Cardiac septum (tissue), 1 donor: ENCODE measurements at regions not wholly inside any gene's neighbourhood (a gene's known extent, or its start where the extent isn't known, plus 50 kb on each side); places are given as distances from the start of the nearest gene placed in this dataset.
"Not testable (repeated sequence)": the region's sequence is repeated elsewhere in the genome, so short reads cannot be mapped to it uniquely, and the experiment has no call there.

Experiments
- DNase-seq: peaks from one replicate; pipeline ENCODE4 v3.0.0-alpha.2; 2020; ENCODE audit warnings: low spot score
- intact Hi-C: fragments of 100-400 bp; cut with DNase I; formaldehyde crosslinking; loops from one replicate; pipeline ENCODE4 v1.14.0; 2022
- donor health status: DM: no; HTN: no; CAD: no.

DNA sequence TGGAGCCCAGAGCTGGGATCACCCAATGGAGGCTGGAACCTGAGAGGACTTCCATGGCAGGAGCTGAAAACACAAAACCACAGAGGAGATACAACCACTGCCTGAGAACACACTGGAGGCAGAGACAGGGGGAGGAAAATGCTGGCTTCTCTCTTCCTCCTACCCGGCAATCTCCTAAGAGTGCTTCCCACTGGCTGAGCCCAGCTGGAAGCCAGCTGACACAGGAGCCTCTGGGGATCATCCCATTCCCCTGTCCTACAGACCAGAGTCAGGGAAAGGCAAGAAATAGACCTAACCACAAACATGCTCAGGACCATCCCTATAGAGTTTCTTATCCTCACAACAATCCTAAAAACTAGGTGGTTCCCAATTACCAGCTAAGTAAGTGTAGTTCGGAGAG, 112.4 kb upstream of the CDH5 start:
- intact Hi-C loops = no loop called here
- DNase-seq = no peak

DNA sequence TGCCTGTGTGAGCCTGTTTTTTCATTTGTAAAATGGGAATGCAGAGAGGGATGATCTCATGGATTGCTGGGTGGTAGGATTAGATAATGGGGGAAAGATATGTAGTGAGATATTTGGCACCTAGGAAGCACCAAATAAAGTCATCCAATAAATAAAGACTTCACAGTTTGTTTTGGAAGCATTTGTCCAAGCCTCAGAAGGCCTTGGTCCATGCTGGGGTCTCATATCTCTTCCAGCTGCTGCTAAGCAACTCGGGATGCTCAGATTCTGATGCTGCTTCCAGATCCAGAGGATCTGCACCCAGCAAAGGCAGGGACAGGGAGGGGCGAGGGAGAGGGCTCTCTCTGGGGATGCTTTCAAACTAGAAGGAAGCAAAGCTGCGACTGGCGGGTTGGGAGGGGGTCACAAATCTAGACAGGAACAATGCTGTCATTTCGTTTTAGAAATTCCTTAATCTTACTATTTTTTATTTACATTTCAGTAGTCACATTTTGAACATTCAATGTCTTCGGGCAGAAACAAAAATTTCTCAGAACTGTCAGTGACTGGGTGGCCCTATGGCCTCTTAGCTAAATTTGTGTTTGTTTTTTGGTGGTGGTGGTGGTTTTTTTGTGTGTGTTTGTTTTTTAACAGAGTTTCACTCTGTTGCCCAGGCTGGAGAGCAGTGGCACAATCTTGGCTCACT, 114.9 kb upstream of the CDH5 start:
- DNase-seq = no peak
- intact Hi-C loops = no loop called here

DNA sequence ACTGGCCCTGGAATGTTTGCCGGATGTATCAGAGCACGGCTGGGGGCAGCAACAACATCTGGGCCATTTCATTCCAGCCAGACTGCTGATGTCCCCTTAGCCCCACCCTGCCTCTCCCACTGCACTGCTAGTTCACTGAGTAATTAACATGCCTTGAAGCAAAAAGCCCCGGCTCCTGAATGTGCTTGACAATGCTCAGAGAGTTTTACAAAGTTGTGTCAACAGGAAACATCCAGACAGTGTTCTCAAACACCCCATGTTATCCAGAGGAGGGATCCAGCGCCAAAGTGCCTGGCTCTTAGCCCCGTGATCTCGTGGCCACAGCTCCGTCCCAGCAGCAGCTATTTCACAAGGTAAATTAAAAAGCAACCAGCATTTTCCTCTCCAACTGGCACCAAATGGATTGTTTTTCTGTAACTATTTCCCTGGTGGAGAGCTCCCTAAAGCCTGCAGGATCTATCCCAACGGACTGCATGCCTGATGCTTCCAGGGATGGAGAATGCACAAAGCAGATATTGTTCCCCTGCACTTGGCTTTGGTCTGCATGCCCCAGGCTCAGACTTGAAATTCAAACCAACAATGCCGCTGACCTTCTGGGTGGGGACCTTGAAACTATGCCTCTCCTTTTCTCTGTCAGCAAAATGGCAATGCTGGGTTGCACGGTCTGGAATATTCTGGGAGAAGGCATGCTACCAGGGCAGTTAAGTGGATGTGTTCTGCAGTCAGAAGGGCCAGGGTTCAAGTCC, 115.6 kb upstream of the CDH5 start:
- intact Hi-C loops = no loop called here
- DNase-seq = peak; percentile 78

DNA sequence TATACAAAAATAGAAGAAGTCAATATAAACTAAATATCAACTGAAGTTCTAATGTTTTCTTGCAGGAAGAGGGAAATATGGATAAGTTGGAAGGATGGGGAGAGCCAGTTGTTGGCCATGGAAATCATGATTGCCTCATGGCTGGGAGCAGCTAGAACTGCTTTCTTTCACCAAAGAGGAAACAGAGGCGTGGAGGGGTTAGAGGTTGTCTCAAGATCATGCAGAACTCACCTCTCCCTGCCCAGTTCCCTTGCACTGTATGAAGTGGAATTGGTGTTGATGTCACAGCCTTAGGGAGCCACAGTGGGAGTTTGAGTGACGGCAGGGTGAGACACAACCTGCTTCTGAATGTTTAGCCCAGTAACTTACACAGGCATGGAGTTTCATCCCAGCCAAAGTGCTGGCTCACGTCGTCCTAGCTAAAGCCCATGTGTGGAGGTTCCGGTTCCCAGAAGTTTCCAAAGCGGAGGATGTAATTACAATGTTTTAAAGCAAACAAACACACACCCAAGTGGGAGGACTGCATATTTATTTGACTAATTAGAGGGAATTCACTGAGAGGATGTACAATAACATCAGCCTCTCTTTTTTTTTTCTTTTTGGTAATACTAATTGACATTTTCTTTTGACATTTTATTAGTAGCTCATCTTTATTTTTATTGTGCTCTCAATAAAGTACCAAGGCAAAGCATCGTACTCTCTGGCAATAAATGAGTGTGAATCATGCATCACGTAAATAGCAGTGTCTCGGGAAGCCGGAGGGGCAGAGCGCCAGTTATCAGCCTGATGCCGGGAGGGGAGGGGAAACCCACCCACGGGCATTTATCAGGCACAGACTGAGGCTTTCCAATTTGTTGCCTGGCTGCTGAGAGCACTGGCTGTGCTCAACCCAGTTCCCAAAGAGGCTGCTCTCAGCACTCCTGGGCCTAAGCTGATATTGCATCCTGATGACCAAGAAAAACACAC, 118.7 kb upstream of the CDH5 start:
- intact Hi-C loops = loop anchor here (10.0 kb wide), 1 partner anchor 1123 kb away; the partner anchor contains the start of gene CDH11
- DNase-seq = peak; percentile 80

DNA sequence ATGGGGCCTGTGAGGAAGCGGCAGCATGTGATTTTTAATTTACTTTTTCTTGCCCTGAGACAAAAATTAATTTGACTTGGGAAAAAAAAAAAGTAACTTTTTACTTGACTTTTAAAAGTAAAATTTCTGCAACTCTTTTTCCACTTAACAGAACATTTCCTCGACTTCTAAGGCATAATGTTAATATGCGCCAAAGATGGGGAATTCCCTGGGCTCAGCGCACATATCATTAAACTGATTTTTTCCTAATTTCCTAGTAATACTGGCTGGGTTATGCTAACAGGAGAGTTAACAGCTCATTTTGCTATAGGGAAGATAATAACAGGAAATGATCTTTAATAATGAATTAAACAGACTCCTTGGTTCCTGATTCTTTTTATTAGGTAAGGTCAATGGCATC, 120.6 kb upstream of the CDH5 start:
- no peak for DNase-seq
- intact Hi-C loops = loop anchor here (10.0 kb wide), 1 partner anchor 1121 kb away; the partner anchor contains the start of gene CDH11

DNA sequence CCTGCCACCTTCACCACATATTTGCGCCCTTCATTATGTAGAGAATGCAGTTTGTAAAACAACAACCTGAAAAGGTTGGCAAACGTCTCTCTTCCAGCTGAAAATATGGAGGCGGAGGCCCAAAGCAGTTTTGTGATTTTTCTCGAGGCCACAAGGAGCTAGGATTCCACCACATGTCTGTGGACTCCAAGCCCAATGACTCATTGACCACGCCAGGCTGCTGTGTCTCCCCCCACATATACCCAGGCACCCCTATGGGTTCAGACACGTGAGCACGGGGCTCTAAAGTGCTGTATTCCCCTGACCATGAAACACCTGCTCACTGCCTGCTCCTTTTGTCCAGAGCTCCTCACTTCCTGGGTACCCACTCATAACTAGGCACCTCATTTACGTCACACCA, 121.4 kb upstream of the CDH5 start:
- no peak for DNase-seq
- intact Hi-C loops = loop anchor here (10.0 kb wide), 1 partner anchor 1120 kb away; the partner anchor contains the start of gene CDH11

DNA sequence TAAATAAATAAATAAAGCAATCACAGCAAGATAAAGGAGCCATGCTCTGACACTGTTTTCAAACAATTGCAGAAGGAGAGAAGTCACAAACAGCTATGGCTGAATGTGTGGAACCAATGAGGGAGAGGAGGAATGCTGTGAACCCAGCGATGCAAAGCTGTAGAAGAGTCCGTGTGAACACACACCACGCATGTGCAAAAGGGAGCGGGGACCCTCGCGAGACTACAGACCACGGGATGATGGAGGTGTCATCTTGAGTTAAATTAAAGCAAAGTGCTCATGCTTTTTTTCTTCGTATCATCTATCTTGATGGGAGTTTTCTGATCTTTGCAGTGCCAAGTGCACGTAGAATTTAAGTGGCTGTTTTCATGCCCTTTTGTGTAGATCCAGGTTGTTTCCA, 123.8 kb upstream of the CDH5 start:
- intact Hi-C loops = loop anchor here (5.0 to 10.0 kb wide), 2 partner anchors 50 to 1118 kb away; partner anchors contain the start of gene CDH11
- no peak for DNase-seq

DNA sequence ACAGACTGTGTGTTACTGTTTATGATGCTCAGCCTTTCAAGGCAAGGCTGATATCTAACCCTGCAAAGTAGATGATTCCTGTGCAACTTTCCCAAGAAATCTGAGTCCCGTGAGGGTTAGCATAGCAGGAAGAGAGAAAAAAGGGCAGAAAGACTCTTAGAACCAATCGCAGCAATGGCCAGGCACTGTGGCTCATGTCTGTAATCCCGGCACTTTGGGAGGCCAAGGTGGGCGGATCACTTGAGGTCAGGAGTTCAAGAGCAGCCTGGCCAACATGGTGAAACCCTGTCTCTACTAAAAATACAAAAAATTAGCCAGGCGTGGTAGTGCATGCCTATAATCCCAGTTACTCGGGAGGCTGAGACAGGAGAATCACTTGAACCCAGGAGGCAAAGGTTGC, 124.3 kb upstream of the CDH5 start:
- intact Hi-C loops = loop anchor here (5.0 to 10.0 kb wide), 2 partner anchors 50 to 1117 kb away; partner anchors contain the start of gene CDH11
- not testable (repeated sequence) for DNase-seq

DNA sequence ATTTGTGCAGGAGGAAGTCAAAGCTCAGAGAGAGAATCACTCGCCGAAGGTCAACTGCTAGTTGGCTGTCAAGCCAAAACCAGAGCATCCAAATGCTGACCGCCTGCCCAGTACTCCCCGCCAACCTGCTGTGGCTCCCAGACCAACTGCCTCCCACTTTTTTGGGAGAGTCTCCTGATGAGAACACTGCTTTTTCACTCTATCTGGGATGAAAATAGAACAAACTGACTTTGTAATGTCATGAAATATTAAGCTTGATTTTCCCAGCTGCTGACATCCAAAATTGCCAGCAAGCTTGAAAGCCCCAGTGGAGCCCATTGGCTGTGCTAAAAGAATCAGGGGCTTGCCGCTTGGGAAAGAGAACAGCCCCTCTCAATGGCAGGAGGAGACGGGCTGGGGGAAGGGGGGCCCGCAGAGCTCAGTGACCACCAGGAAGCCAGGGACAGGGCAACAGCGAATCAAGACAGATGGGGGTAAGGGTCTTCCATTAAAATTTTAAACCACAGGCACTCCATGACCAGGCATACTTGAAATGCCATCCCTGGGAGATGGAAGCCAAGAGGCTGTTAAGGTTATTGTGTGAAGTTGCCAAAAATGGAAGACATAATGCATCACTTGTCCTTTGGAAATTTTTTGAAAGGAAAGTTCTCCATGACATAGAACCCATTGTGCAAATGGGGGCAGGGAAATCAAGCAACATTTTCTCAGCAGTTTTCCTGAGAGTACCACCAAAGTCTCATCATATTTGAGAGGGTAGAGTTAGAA, 125.7 kb upstream of the CDH5 start:
- intact Hi-C loops = loop anchor here (5.0 to 10.0 kb wide), 2 partner anchors 49 to 1116 kb away; partner anchors contain the start of gene CDH11
- DNase-seq = no peak

DNA sequence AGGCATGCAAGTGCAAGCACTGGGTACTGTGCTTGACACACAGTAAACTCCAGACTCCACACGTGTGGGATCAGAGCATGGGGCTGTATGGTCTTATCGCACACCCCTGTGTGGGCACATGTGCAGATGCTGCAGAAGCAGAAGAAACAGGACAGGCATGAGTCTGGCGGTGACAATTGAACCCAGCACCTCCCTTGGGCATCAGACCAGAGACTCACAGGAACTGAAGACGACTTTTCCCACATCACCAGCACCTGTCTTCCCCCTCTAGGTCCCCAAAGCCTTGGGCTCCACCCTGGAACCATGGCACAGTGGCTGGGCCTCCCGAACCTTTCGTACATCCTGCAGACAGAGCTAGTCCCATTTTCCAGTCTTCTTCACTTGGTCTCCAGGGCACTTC, 126.4 kb upstream of the CDH5 start:
- no peak for DNase-seq
- intact Hi-C loops = loop anchor here (5.0 to 10.0 kb wide), 2 partner anchors 48 to 1115 kb away; partner anchors contain the start of gene CDH11

DNA sequence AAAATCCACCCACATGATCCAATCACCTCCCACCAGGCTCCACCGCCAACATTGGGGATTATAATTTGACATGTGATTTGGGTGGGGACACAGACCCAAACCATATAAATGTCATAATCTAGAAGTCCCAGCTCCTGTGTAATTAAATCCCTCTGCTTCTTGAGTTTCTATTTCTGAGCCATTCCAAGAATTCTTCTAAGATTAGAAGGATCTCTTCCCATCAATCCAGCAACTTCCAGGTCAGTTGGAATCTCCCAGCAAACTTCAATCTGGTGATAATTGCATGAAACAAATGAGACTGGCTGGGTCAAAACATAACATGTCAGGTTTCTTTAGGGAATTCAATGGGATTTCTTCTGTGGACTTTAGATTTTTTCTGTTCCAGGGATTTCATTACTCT, 127.8 kb upstream of the CDH5 start:
- intact Hi-C loops = no loop called here
- DNase-seq = no peak

DNA sequence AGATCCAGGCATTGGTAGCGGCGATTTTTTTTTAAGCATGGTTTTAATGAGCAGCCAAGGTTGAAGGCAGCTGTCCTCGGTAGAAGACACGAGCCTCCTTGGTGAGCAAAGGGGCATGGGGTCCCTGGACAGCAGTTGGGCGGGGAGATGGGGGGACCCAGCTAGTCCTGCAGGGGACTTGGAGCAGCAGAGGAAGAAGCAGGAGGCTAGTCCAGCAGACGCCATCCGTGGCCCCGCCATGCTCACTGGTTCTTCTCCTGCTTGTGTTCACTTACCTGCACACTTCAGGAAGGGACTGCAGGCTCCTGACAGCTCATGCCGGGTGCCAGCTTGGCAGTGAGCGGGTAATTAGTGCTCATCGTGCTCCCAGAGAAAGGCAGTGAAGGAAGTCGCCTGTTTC, 130.2 kb upstream of the CDH5 start:
- intact Hi-C loops = no loop called here
- DNase-seq = no peak

DNA sequence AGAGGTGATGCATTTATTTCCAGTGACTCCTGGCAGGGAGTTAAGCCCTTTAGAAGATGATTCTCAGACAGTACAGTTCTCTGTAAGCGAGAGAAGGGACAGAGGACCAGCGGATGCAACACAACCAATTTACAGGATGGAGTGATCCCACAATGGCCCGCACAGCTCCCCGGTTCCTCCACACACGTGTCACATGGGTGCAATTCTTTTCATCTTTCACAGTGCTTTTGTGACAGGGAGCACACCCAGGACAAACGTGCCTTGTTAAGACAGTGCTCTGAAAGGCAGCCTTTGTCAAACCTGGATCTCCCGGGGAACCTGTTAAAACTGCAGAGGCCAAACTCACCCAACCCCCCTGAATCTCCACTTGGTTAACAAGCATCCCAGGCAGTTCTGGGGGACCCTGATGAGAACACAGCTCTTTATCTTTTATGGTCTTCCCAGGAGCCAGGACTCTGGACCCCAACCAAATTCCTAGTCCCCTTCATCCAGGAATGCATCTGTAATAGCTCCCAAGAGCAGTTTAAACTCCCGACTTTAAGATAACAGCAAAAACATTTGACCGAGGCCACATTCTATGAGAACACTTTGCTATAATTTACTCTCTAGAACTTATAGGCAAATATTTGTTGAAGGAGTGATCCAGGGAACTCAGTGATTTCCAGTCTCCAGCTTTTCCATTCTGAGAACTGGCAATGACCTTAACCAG, 134.9 kb upstream of the CDH5 start:
- intact Hi-C loops = no loop called here
- no peak for DNase-seq

DNA sequence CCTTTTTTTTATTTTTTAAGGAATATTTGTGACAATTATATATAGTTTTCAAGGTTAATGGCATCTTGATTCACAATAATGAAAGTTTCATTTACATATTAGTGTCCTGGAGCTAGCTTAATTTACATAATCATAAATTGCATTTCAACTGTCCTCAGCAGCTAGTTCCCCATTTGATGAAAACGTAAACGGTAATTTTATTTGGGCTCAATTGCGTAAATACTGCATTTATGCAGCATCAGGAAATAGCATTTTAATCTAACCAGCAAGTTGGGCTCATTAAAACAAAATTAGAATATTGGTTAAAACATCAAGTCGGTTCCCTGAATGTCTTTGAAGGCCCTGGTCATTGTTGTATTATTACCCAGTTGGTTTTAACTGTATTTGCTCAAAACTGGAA, 136.8 kb upstream of the CDH5 start:
- no peak for DNase-seq
- intact Hi-C loops = no loop called here

DNA sequence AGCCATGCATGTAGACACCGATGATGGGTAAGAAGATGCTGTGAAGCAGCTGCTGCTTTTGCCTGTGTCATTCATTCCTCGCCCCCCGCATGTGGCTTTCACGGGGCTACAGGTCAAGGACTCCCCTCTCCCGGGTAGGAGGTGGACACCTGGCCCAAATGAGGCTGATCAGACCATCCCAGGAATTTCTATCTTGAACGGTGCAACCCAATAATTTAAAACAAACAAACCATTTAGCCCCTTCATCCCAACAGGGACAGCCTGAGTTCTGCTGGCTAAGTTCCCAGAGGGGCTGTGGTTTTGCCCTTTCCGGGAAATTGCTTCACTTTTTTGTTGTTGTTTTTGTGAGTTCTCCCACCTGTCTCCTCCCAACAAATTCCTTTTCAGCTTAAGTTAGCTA, 137.7 kb upstream of the CDH5 start:
- intact Hi-C loops = no loop called here

DNA sequence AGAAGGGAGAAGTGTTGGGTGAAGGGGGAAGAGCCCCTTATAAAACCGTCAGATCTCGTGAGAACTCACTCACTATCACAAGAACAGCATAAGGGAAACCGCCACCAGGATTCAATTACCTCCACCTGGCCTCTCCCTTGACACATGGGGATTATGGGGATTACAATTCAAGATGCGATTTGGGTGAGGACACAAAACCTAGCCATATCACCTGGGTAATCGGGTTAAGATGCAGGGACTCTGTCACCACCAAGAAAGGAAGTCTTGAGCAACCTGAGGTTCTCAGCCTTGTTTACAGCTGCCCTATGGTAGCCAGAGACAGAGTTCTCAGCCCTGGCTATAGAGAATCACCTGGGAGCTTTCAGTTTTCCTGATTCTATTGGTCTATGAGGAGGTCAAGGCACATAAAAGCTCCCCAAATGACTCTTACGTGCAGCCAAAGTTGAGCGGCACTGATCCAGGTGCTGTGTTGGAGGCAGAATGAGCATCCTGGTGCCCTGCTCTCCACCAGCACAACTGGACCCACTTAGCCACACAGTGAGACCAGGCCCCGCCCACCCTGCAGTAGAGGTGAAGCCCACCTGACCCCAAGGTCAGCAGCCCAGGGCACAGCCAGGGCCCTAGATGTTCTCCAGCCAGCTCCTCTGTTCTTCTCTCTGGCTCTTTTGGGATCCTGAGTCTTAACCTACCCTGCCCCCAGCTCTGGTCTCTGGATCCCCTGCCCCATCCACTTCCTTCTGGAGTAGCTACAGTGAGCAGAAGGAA, 138.5 kb upstream of the CDH5 start:
- DNase-seq = no peak
- intact Hi-C loops = no loop called here

More for the DNA sequence above, 137.7 kb upstream of the CDH5 start:
- no peak for DNase-seq

DNA sequence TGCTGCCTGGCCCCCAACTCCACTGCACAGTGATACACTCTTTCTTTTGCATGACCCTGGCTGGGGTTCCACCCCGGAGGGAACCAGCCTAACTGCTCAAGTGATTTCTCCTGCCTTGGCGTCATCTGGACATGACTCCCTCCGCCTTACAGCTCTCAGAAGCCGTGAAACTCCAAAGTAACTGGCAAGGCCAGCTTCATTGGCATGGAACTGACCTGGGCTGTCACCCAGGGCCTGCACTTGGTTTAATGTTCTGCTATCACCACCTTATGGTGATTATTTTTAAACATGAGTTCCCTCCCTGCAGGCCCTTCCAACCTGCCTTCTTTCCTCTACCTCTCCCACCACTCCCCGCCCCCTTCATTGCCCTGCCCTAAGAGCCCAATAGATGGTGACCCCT, 139.7 kb upstream of the CDH5 start:
- intact Hi-C loops = no loop called here
- no peak for DNase-seq

DNA sequence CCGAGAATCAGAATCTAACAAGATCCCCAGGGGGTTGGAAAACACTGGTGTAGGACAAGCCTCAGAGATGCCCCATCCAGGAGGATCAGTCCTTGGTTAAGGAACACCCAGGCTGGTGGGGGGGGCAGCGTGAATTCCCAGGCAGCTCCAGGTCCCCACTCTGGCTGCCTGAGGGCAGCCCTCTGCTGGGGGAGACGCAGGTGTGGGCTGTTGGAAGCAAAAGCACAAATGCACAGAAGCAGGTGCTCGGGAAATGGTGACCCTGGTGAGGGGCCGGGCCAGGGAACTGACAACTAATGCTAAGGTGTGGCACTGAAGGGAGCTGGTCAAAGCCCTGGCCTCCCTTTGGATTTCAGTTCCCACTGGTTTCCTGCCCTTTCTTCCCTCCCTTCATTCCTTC, 140.8 kb upstream of the CDH5 start:
- intact Hi-C loops = no loop called here
- no peak for DNase-seq
